GM12872 (cell line): ENCODE measurements at regions not wholly inside any gene's neighbourhood (a gene's known extent, or its start where the extent isn't known, plus 50 kb on each side); places are given as distances from the start of the nearest gene placed in this dataset.

ENCODE experiments used
- TF ChIP-seq, protein P1 (sequence below): IDR thresholded peaks from 3 replicates; pipeline ENCODE4 v1.5.1; 2011; ENCODE audit warnings: low read depth, mild to moderate bottlenecking, low read length, moderate library complexity; ENCODE audit not compliant: insufficient read depth

DNA sequence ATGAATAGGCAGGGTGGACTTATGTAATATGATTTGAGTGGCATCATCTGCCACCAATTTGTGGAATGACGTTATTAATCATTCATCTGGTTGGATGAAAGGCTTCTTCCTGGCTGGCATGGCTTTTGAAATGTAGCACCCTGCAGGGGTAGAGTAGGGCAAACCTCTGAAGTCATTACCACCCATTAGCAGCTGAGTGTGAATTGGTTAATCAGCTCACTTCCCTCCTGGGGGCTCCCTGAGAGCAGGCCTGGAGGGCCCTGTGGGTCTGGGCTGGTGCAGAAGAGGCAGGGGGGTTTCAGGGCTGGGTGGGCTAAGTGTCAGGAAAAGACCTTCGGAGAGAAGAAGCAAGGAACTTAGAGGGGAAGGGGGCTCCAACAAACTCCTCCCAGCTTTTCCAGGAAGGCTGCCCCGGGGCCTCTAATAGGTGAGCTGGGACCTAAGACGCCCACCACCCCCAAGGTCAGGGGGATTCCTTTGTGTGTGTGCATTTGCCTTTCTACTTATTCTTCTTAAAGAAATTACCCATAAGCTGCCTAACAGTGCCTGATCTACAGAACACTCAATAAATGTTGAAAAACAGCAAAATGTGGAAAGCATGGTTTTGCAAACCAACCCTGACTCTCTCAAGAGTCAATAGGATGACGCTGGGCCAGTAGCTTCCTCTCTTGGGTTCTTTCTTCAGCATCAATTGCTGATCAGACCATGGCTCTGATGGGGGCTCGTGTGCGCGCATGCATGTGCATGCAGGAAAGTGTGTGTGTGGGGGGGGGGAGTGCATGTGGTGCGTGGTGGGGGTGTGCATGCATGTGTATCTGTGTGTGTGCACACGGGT is 49.7 kb upstream of the ZNF516 start:
- TF ChIP-seq, protein P1, sequence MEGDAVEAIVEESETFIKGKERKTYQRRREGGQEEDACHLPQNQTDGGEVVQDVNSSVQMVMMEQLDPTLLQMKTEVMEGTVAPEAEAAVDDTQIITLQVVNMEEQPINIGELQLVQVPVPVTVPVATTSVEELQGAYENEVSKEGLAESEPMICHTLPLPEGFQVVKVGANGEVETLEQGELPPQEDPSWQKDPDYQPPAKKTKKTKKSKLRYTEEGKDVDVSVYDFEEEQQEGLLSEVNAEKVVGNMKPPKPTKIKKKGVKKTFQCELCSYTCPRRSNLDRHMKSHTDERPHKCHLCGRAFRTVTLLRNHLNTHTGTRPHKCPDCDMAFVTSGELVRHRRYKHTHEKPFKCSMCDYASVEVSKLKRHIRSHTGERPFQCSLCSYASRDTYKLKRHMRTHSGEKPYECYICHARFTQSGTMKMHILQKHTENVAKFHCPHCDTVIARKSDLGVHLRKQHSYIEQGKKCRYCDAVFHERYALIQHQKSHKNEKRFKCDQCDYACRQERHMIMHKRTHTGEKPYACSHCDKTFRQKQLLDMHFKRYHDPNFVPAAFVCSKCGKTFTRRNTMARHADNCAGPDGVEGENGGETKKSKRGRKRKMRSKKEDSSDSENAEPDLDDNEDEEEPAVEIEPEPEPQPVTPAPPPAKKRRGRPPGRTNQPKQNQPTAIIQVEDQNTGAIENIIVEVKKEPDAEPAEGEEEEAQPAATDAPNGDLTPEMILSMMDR, result no peak
